Mesodermal cell (in vitro differentiated cells): ENCODE measurements at regions not wholly inside any gene's neighbourhood (a gene's known extent, or its start where the extent isn't known, plus 50 kb on each side); places are given as distances from the start of the nearest gene placed in this dataset.

Experiments used
- H3K27ac ChIP-seq: 2 replicates; pipeline ENCODE4 v1.7.0; 2013; ENCODE audit warnings: mild to moderate bottlenecking, low read depth, low read length, moderate library complexity; ENCODE audit not compliant: severe bottlenecking
- H3K36me3 ChIP-seq: 2 replicates; pipeline ENCODE4 v1.7.1; 2013; ENCODE audit warnings: mild to moderate bottlenecking, low read length, moderate library complexity; ENCODE audit not compliant: control insufficient read depth, insufficient read depth
- H3K4me1 ChIP-seq: one replicate; pipeline ENCODE4 v1.7.1; 2013; ENCODE audit warnings: mild to moderate bottlenecking, low read length; ENCODE audit not compliant: insufficient read depth, control insufficient read depth, poor library complexity, severe bottlenecking
- H3K4me3 ChIP-seq: 2 replicates; pipeline ENCODE4 v1.7.0; 2013; ENCODE audit warnings: low read length, control low read depth, mild to moderate bottlenecking; ENCODE audit not compliant: insufficient read depth, poor library complexity, severe bottlenecking; ENCODE audit errors: extremely low read depth
- H3K9me3 ChIP-seq: 2 replicates; pipeline ENCODE4 v1.7.1; 2013; ENCODE audit warnings: mild to moderate bottlenecking, low read length, moderate library complexity; ENCODE audit not compliant: control insufficient read depth
- WGBS, 2 experiments: methylation state at CpG; one replicate each; pipeline ENCODE4 v1.1.5; 2013; ENCODE audit warnings: missing lambda C conversion rate in 2 of 2; ENCODE audit not compliant: insufficient coverage in 2 of 2; 5-methylcytosine and 5-hydroxymethylcytosine counted together

- Histone ChIP-seq H3K4me1 (no peaks in the 10 kb centered on the region), H3K9me3 (no peaks in the 10 kb centered on the region), H3K27ac (no peak overlapping the region), H3K36me3 (no peaks in the 10 kb centered on the region), H3K4me3 (no peak overlapping the region)
- 60% methylated on average over 1 of the region's 1 CpG; no CpG with 5 or more reads in 1 of the 2 experiments for WGBS, 2 experiments
These were observed 518.5 kb downstream of the SOX5 start for GRCh38 chr12:23431006-23431405.

GRCh38 chr12:23433121-23433520 is 516.3 kb downstream of the SOX5 start:
- Histone ChIP-seq H3K27ac (no peak overlapping the region), H3K36me3 (no peaks in the 10 kb centered on the region), H3K9me3 (no peaks in the 10 kb centered on the region), H3K4me3 (no peak overlapping the region), H3K4me1 (no peaks in the 10 kb centered on the region)

DNA sequence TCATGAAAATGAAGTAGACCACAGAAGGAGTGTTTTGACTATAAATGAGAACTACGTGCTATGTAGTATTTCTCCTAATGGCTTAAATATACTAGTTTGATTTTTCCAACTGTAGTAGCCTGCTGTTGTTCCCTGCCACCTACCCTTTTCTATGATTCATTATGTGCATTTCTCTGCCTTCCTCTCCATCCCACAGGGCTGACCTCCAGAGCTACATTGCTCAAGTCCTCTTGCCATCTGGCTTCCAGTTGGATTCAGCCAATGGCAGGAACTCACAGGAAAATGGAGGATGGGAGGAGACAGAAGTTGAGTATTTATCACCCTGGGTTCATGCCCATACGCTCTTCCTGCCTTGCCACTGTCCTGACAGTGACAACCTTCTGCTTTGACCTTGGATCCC is 515.3 kb downstream of the SOX5 start:
- H3K4me1 ChIP-seq, result no peaks in the 10 kb centered on the region
- no peaks in the 10 kb centered on the region for H3K9me3 ChIP-seq
- 56 to 80% methylated on average over 1 of the region's 2 CpGs for WGBS, 2 experiments
- H3K36me3 ChIP-seq, result no peaks in the 10 kb centered on the region
- H3K27ac ChIP-seq, result no peak overlapping the region
- no peak overlapping the region for H3K4me3 ChIP-seq

- no peaks in the 10 kb centered on the region for H3K4me1 ChIP-seq
These were observed 502.7 kb downstream of the SOX5 start for GRCh38 chr12:23446746-23447145.

DNA sequence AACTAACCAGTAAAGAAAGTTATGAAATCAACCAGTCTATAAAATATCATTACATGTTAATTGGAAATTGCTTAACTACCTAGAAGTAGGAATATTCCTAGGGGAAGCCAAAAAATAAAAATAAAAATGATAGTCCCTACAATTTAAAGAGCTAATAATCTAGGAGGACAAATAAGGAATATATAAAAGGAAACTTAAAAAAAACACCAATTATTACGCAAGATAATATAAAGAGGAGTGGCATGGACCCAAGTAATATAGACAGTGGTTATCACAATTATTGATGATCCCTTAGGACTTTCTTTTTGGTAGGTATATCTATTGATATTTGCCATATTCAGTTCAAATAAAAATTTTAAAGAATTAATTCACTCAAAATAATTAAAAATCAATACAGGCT is 498.7 kb downstream of the SOX5 start:
- no peaks in the 10 kb centered on the region for H3K36me3 ChIP-seq
- H3K27ac ChIP-seq, result no peak overlapping the region
- H3K4me1 ChIP-seq, result no peaks in the 10 kb centered on the region
- H3K4me3 ChIP-seq, result no peak overlapping the region
- no peaks in the 10 kb centered on the region for H3K9me3 ChIP-seq
- WGBS, 2 experiments, result no CpG with 5 or more reads among the region's 1 CpG

More at GRCh38 chr12:23446746-23447145, 502.7 kb downstream of the SOX5 start:
- WGBS, 2 experiments, result 91 to 100% methylated on average over 2 to 3 of the region's 3 CpGs
- Histone ChIP-seq H3K9me3 (no peaks in the 10 kb centered on the region), H3K4me3 (no peak overlapping the region), H3K36me3 (no peaks in the 10 kb centered on the region), H3K27ac (no peak overlapping the region)

- Histone ChIP-seq H3K4me3 (no peak overlapping the region), H3K27ac (no peak overlapping the region), H3K36me3 (no peaks in the 10 kb centered on the region), H3K9me3 (no peaks in the 10 kb centered on the region), H3K4me1 (no peaks in the 10 kb centered on the region)
- WGBS, 2 experiments, result 75% methylated on average over 2 of the region's 2 CpGs; no CpG with 5 or more reads in 1 of the 2 experiments
These were observed 494.2 kb downstream of the SOX5 start for GRCh38 chr12:23455283-23455682.

- no peaks in the 10 kb centered on the region for H3K36me3 ChIP-seq
- no peaks in the 10 kb centered on the region for H3K4me1 ChIP-seq
- no peaks in the 10 kb centered on the region for H3K9me3 ChIP-seq
- H3K27ac ChIP-seq, result no peak overlapping the region
- no CpG with 5 or more reads among the region's 2 CpGs for WGBS, 2 experiments
- no peak overlapping the region for H3K4me3 ChIP-seq
These were observed 490.8 kb downstream of the SOX5 start for GRCh38 chr12:23458640-23459039.

GRCh38 chr12:23462546-23462945 is 486.9 kb downstream of the SOX5 start:
- Histone ChIP-seq H3K27ac (no peak overlapping the region), H3K4me3 (no peak overlapping the region), H3K4me1 (no peaks in the 10 kb centered on the region), H3K36me3 (no peaks in the 10 kb centered on the region), H3K9me3 (no peaks in the 10 kb centered on the region)
- 100% methylated on average over 1 of the region's 3 CpGs; no CpG with 5 or more reads in 1 of the 2 experiments for WGBS, 2 experiments

DNA sequence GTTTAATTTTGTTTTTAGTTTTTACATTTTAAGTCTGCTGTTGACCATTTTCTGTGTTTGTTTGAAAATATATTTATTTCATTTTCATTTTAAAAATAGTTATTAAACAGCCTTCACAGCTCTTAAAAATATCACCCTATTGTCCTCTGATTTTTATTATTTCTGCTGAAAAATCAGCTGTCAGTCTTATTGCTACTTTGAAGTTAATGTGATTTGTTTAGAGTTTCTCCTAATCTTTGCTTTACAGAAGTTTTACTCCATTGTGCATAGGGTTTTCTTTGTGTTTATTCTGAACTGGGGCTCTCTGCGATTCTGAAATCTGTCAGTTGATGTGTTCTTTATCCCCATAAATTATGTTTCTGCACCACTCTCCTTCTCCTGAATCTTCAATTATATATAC is 486.3 kb downstream of the SOX5 start:
- WGBS, 2 experiments, result no CpG with 5 or more reads among the region's 1 CpG
- H3K4me3 ChIP-seq, result no peak overlapping the region
- no peak overlapping the region for H3K27ac ChIP-seq
- H3K36me3 ChIP-seq, result no peaks in the 10 kb centered on the region
- no peaks in the 10 kb centered on the region for H3K9me3 ChIP-seq
- H3K4me1 ChIP-seq, result no peaks in the 10 kb centered on the region

- Histone ChIP-seq H3K4me1 (no peaks in the 10 kb centered on the region), H3K4me3 (no peak overlapping the region), H3K9me3 (no peaks in the 10 kb centered on the region), H3K27ac (no peak overlapping the region), H3K36me3 (no peaks in the 10 kb centered on the region)
- WGBS, 2 experiments, result 89 to 93% methylated on average over 1 to 3 of the region's 4 CpGs
These were observed 485.1 kb downstream of the SOX5 start for GRCh38 chr12:23464241-23464812.

DNA sequence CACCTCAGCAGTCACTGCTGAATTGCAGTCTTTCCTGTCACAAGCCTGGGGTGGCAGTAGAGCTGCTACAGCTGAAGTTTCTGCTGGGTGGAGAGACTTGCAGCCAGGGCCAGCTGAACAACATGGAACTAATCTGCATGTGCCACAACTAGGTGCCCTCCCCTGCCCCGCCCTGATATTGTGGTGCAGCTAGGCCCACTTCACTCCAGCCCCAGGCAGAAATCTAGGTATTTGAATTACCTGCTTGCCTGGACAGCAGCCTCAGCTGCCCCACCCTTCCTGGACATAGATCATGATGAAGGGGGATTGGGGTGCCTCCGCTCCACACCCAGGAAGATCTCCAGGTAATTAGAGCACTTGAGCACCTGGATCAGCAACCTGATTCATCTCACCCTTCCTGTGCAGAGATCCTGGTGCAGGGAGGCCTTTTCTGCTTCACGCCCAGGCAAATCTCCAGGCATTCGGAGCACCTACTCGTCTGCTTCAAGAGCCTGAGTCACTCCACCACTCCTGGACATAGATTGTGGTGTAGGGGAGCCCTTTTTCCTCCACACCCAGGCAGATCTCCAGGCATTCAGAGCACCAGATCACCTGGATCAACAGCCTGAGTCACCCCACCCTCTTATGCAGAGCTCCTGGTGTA is 477.0 kb downstream of the SOX5 start:
- H3K27ac ChIP-seq, result no peak overlapping the region
- no peaks in the 10 kb centered on the region for H3K36me3 ChIP-seq
- H3K4me3 ChIP-seq, result no peak overlapping the region
- no peaks in the 10 kb centered on the region for H3K9me3 ChIP-seq
- no peaks in the 10 kb centered on the region for H3K4me1 ChIP-seq
- 80 to 88% methylated on average over 1 to 5 of the region's 5 CpGs for WGBS, 2 experiments
